KBM-7 (cell line): ENCODE measurements at regions not wholly inside any gene's neighbourhood (a gene's known extent, or its start where the extent isn't known, plus 50 kb on each side); places are given as distances from the start of the nearest gene placed in this dataset.

Source experiments
- DNase-seq: peaks from one replicate; pipeline ENCODE4 v3.0.0-alpha.2; 2015
- in situ Hi-C: fragments of 300-500 bp; cut with MboI; formaldehyde crosslinking; loops from 2 replicates; pipeline ENCODE4 v1.14.3; 2020; ENCODE audit warnings: low sequenced_read_pairs, low pct_unique_long_range_greater_than_20kb, mixed read lengths

- in situ Hi-C loops = no loop called here
- peak; percentile 77 for DNase-seq
These were observed 54.3 kb upstream of the HNRNPU start for GRCh38 chr1:244918421-244919319.

DNA sequence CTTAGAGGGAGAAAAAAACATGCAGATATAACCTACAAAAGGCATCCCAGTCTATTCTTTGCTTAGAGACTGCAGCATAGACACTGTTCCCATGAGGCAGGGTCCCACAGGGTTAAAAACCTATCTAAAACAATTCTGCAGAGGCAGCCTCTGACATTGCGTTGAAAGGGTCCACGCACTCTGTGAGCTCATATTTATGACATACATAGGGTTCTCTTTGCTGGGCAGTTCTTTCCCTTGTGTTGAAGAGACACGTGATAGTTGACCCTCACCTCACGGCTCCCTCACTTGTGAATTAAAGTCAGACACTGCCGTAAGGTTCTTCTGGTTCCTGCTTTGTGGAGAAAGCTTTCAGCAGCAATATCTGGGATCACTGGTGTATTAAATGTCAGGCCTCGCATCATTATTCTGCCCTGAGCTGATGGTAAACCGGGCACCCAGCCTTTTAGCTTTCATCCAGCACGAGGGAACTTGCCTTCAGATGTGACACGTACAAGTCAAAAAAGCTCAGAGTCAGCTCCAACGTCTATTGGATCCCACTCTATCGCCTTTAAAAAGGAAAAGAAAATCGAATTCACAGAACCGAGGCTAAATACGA is 52.8 kb upstream of the HNRNPU start:
- in situ Hi-C loops = no loop called here

GRCh38 chr1:244915736-244916135 is 51.4 kb upstream of the HNRNPU start:
- DNase-seq = no peak
- in situ Hi-C loops = no loop called here

More for the DNA sequence above, 52.8 kb upstream of the HNRNPU start:
- DNase-seq = no peak

- in situ Hi-C loops = no loop called here
- no peak for DNase-seq
These were observed 50.4 kb upstream of the HNRNPU start for GRCh38 chr1:244914761-244915160.
